ENCODE measurements at regions not wholly inside any gene's neighbourhood (a gene's known extent, or its start where the extent isn't known, plus 50 kb on each side); places are given as distances from the start of the nearest gene placed in this dataset.

- intact Hi-C loops (cut with DNase I) = no loop called here
- ATAC-seq (ENCODE audit: poor library complexity) = no peak
- DNase-seq = no peak
These were observed 220.7 kb downstream of the TBC1D2B start for GRCh38 chr15:77856705-77857346.

- DNase-seq (no peak), ATAC-seq (ENCODE audit: poor library complexity) (no peak)
- intact Hi-C loops (cut with DNase I) = no loop called here
These were observed 221.6 kb downstream of the TBC1D2B start for GRCh38 chr15:77855871-77856270.

GRCh38 chr15:77854980-77855379 is 222.3 kb upstream of the LINGO1 start:
- no peak for ATAC-seq (ENCODE audit: poor library complexity)
- intact Hi-C loops (cut with DNase I) = no loop called here

GRCh38 chr15:77853910-77854309 is 221.2 kb upstream of the LINGO1 start:
- DNase-seq (no peak), ATAC-seq (ENCODE audit: poor library complexity) (no peak)
- intact Hi-C loops (cut with DNase I) = no loop called here

More at GRCh38 chr15:77854980-77855379, 222.3 kb upstream of the LINGO1 start:
- DNase-seq = no peak

- no peak for DNase-seq
- ATAC-seq (ENCODE audit: poor library complexity) = no peak
- intact Hi-C loops (cut with DNase I) = no loop called here
These were observed 220.3 kb upstream of the LINGO1 start for GRCh38 chr15:77853008-77853328.

- no peak for DNase-seq
- intact Hi-C loops (cut with DNase I) = no loop called here
- no peak for ATAC-seq (ENCODE audit: poor library complexity)
These were observed 219.7 kb upstream of the LINGO1 start for GRCh38 chr15:77852241-77853007.

GRCh38 chr15:77851691-77852090 is 219.0 kb upstream of the LINGO1 start:
- ATAC-seq (ENCODE audit: poor library complexity) (no peak), DNase-seq (no peak)
- intact Hi-C loops (cut with DNase I) = no loop called here

- DNase-seq = no peak
- intact Hi-C loops (cut with DNase I) = no loop called here
- ATAC-seq (ENCODE audit: poor library complexity) = no peak
These were observed 218.4 kb upstream of the LINGO1 start for GRCh38 chr15:77851086-77851485.

GRCh38 chr15:77846986-77847385 is 214.3 kb upstream of the LINGO1 start:
- DNase-seq (no peak), ATAC-seq (ENCODE audit: poor library complexity) (no peak)
- intact Hi-C loops (cut with DNase I) = no loop called here

GRCh38 chr15:77846360-77846759 is 213.6 kb upstream of the LINGO1 start:
- intact Hi-C loops (cut with DNase I) = no loop called here
- no peak for DNase-seq
- ATAC-seq (ENCODE audit: poor library complexity) = no peak

GRCh38 chr15:77844798-77845446 is 212.2 kb upstream of the LINGO1 start:
- no peak for ATAC-seq (ENCODE audit: poor library complexity)
- no peak for DNase-seq
- intact Hi-C loops (cut with DNase I) = no loop called here

GRCh38 chr15:77843546-77843945 is 210.8 kb upstream of the LINGO1 start:
- no peak for ATAC-seq (ENCODE audit: poor library complexity)
- intact Hi-C loops (cut with DNase I) = no loop called here
- DNase-seq = no peak

GRCh38 chr15:77840991-77841775 is 208.5 kb upstream of the LINGO1 start:
- intact Hi-C loops (cut with DNase I) = no loop called here
- ATAC-seq (ENCODE audit: poor library complexity) = no peak
- no peak for DNase-seq

- no peak for DNase-seq
- intact Hi-C loops (cut with DNase I) = no loop called here
These were observed 207.5 kb upstream of the LINGO1 start for GRCh38 chr15:77839970-77840905.

GRCh38 chr15:77839456-77839855 is 206.7 kb upstream of the LINGO1 start:
- DNase-seq (no peak), ATAC-seq (ENCODE audit: poor library complexity) (no peak)
- intact Hi-C loops (cut with DNase I) = no loop called here

More at GRCh38 chr15:77839970-77840905, 207.5 kb upstream of the LINGO1 start:
- ATAC-seq (ENCODE audit: poor library complexity) = no peak

- ATAC-seq (ENCODE audit: poor library complexity) (no peak), DNase-seq (no peak)
- intact Hi-C loops (cut with DNase I) = no loop called here
These were observed 205.9 kb upstream of the LINGO1 start for GRCh38 chr15:77838595-77838994.

- ATAC-seq (ENCODE audit: poor library complexity) = no peak
- intact Hi-C loops (cut with DNase I) = no loop called here
- DNase-seq = no peak
These were observed 205.3 kb upstream of the LINGO1 start for GRCh38 chr15:77838061-77838460.

- intact Hi-C loops (cut with DNase I) = no loop called here
- no peak for ATAC-seq (ENCODE audit: poor library complexity)
- DNase-seq = no peak
These were observed 204.9 kb upstream of the LINGO1 start for GRCh38 chr15:77837649-77838025.
